ENCODE measurements at regions not wholly inside any gene's neighbourhood (a gene's known extent, or its start where the extent isn't known, plus 50 kb on each side); places are given as distances from the start of the nearest gene placed in this dataset.
"Not testable (repeated sequence)": the region's sequence is repeated elsewhere in the genome, so short reads cannot be mapped to it uniquely, and the experiment has no call there.

DNA sequence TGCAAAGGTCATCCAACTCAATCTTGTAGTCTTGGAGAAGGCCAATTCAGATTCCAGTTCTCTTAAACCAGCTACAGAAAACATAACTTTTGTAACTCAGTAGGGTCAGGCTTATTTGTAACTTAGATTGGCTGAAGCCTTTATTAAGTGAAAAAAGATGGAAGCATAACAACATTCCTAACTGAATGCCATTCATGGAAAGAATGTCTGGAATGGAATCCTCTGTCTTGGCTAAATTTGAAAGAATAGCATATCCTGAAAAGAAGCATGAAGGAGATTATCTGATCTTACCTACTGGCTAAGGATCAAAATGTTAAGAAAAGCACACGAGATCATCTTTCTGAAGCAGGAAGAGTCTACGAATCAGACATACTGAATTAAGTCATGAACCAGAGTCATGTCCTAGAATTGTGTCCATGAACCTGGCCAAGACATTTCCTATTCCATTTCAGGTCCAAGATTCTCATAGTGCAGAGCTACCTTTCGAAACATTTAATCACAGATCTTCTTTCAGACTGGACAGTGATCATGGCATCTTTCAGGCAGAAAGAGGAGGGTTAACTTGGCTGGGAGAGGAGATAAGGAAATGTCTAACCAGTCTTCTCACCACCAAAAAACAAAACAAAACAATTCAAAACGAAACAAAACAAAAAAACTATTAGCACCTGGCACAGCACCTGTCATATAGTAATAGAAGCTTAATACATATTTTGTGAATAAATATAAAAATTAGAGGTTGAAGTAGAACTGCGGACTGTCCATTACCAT is 75.6 kb downstream of the XCL2 start:
- Histone ChIP-seq H3K4me3 (ENCODE audit: low read depth, low read length) (no peak overlapping the region), H3K9me3 (ENCODE audit: severe bottlenecking) (no peaks in the 10 kb centered on the region), H3K27me3 (ENCODE audit: insufficient read depth, low read depth, severe bottlenecking) (no peaks in the 10 kb centered on the region), H3K36me3 (no peaks in the 10 kb centered on the region), H3K27ac (no peak overlapping the region)
- TF ChIP-seq, protein P1, sequence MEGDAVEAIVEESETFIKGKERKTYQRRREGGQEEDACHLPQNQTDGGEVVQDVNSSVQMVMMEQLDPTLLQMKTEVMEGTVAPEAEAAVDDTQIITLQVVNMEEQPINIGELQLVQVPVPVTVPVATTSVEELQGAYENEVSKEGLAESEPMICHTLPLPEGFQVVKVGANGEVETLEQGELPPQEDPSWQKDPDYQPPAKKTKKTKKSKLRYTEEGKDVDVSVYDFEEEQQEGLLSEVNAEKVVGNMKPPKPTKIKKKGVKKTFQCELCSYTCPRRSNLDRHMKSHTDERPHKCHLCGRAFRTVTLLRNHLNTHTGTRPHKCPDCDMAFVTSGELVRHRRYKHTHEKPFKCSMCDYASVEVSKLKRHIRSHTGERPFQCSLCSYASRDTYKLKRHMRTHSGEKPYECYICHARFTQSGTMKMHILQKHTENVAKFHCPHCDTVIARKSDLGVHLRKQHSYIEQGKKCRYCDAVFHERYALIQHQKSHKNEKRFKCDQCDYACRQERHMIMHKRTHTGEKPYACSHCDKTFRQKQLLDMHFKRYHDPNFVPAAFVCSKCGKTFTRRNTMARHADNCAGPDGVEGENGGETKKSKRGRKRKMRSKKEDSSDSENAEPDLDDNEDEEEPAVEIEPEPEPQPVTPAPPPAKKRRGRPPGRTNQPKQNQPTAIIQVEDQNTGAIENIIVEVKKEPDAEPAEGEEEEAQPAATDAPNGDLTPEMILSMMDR (IDR thresholded peaks at IDR 0.05; ENCODE audit: low read depth, low read length): no peak
- no peak for DNase-seq

DNA sequence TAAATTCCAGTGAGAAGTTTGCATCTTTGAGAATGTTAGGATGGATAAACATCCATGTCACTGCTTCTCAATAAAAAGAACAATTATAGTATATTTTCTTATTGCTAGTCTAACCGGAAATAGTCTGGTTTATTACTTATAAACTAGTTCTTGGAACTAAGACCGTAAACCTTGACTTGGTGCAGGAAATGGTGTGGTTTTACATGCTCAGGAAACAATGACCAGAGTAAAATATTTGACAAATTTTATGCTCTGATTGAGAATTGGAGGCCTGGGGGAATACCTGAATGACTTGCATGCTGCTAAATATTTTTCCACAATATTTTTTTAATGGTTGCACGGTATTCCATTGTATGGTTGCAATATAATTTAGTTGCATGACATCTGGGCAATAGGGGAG is 76.3 kb downstream of the XCL2 start:
- no peak overlapping the region for H3K4me3 ChIP-seq (ENCODE audit: low read depth, low read length)
- H3K27me3 ChIP-seq (ENCODE audit: insufficient read depth, low read depth, severe bottlenecking): no peaks in the 10 kb centered on the region
- H3K9me3 ChIP-seq (ENCODE audit: severe bottlenecking): no peaks in the 10 kb centered on the region
- no peaks in the 10 kb centered on the region for H3K36me3 ChIP-seq
- TF ChIP-seq, protein P1 (IDR thresholded peaks at IDR 0.05; ENCODE audit: low read depth, low read length): no peak
- DNase-seq: no peak
- no peak overlapping the region for H3K27ac ChIP-seq

DNA sequence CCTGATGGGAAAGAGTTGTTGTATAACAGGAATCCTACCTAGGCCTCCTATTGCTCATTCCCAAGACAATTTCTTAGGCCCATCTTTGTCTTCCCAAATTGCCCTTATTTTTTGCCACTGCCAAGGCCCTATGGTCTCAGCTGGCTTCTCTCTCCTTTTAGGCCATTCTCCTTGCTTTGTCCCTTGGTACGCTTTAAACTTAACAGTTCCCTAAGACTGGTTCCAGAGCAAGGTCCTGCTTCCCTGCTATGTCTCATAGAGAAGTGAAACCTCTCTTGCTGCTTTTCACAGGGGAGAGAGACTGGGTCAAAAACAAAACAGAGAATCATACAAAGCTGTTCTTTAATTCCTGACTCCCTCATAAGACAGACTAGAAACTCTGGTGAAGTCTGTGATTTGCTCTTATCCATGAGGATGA is 77.1 kb downstream of the XCL2 start:
- Histone ChIP-seq H3K27me3 (ENCODE audit: insufficient read depth, low read depth, severe bottlenecking) (no peaks in the 10 kb centered on the region), H3K36me3 (no peaks in the 10 kb centered on the region), H3K4me3 (ENCODE audit: low read depth, low read length) (no peak overlapping the region), H3K9me3 (ENCODE audit: severe bottlenecking) (no peaks in the 10 kb centered on the region), H3K27ac (no peak overlapping the region)
- DNase-seq: no peak
- TF ChIP-seq, protein P1 (IDR thresholded peaks at IDR 0.05; ENCODE audit: low read depth, low read length): no peak

DNA sequence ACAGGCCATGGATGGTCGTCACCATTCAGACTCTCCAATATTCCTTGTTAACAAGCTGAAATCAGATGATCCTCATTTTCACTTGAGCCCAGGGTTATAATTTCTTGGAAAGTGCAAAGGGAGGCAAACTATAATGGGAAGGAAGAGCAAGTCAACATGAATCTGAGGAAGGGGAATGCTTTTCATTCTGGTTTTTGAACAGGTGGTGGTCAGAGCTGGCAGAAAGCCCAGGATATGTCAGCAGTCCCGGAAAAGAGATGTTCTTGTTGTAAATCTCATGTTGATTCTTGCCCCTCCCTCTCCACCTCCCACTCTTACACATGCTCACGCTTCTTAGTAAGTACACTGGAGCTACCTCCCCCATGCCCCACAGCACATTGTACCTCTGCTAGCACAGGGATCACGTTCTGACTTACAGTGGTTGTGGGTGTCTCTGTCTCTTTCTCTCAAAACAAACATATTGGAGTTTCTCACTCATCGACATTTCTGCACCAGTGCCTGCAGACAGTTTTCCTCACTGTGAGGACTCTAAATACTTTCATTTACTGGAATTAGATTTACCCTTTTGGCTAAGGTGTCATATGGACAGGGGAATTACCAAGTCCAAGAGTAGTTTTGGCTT is 77.6 kb downstream of the XCL2 start:
- H3K27me3 ChIP-seq (ENCODE audit: insufficient read depth, low read depth, severe bottlenecking): no peaks in the 10 kb centered on the region
- peak; percentile 46 for DNase-seq
- H3K36me3 ChIP-seq: no peaks in the 10 kb centered on the region
- no peak overlapping the region for H3K4me3 ChIP-seq (ENCODE audit: low read depth, low read length)
- TF ChIP-seq, protein P1 (IDR thresholded peaks at IDR 0.05; ENCODE audit: low read depth, low read length): no peak
- H3K9me3 ChIP-seq (ENCODE audit: severe bottlenecking): no peaks in the 10 kb centered on the region
- no peak overlapping the region for H3K27ac ChIP-seq

DNA sequence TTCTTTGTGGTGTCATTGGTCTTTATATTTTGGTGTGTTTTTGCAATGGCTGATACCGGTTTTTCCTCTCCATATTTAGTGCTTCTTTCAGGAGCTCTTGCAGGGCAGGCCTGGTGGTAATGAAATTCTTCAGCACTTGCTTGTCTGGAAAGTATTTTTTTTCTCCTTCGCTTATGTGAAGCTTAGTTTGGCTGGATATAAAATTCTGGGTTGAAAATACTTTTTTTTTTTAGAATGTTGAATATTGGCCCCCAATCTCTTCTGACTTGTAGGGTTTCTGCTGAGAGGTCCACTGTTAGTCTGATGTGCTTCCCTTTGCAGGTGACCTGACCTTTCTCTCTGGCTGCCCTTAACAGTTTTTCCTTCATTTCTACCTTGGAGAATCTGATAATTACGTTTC is 82.7 kb downstream of the XCL2 start:
- not testable (repeated sequence) for H3K36me3 ChIP-seq; H3K9me3 ChIP-seq (ENCODE audit: severe bottlenecking)

DNA sequence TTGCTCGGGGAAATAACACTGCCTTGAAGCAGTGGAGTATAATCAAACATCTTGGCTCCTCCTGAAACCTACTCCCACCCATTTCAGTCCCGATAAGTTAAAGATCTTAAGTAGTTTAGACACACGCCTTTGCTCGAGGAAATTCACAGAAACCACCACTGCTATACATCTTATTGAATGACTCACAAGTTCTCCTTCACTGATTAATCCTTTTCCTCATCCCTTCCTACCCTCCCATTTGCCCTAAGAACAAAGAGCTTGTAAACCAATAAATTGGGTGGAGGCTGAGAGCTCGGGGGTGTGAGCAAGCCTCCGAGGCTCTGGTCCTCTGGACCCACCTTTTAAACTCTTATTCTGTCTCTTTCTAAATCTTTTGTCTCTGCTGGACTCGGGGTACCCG is 86.5 kb downstream of the XCL2 start:
- H3K4me3 ChIP-seq (ENCODE audit: low read depth, low read length); DNase-seq; H3K9me3 ChIP-seq (ENCODE audit: severe bottlenecking); H3K36me3 ChIP-seq; H3K27me3 ChIP-seq (ENCODE audit: insufficient read depth, low read depth, severe bottlenecking); H3K27ac ChIP-seq: not testable (repeated sequence)

More for the DNA sequence above, 82.7 kb downstream of the XCL2 start:
- H3K27ac ChIP-seq; H3K27me3 ChIP-seq (ENCODE audit: insufficient read depth, low read depth, severe bottlenecking); H3K4me3 ChIP-seq (ENCODE audit: low read depth, low read length); DNase-seq: not testable (repeated sequence)
